EL (cell line): ENCODE measurements at regions not wholly inside any gene's neighbourhood (a gene's known extent, or its start where the extent isn't known, plus 50 kb on each side); places are given as distances from the start of the nearest gene placed in this dataset.
"Not testable (repeated sequence)": the region's sequence is repeated elsewhere in the genome, so short reads cannot be mapped to it uniquely, and the experiment has no call there.

Experiments
- DNase-seq: peaks from one replicate; pipeline ENCODE4 v3.0.0-alpha.2; 2016

DNA sequence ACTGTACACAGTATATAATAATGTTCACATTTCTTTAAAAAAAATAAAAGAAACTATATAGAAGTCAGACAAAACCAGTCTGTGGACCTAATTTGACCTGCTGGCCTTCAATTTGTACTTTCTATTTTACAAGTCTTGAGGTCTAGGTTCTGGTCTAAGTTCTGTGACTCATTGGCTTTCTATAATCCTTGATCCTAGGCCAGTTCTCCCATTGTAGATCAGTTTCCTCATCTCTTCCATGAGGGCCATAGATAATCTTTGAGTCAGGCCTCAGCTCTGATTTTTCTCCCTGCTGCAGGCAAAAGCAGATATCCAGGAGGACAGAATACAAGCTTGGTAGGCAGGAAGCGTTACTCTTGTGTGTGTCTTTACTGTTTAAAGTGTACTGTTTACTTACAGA, 603.7 kb upstream of the CAMK1G start:
- DNase-seq = peak; percentile 6

DNA sequence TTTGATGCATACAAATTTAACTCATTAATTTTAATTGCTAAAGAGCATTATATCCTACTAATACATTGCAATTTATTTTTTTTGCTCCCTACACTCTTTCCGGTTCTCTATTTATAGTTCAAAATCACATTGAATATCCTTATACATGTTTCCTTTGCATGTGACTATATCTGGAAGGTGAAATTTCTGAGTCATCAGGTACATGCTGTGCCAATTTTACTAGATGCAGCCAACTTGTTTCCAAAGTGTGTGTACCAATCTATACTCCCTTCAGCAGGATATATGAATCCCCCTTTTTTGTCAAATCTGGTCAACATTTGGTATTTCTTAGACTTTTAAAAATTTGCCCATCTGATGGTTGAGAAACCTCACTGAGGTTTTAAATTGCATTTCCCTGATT, 602.9 kb upstream of the CAMK1G start:
- no peak for DNase-seq

DNA sequence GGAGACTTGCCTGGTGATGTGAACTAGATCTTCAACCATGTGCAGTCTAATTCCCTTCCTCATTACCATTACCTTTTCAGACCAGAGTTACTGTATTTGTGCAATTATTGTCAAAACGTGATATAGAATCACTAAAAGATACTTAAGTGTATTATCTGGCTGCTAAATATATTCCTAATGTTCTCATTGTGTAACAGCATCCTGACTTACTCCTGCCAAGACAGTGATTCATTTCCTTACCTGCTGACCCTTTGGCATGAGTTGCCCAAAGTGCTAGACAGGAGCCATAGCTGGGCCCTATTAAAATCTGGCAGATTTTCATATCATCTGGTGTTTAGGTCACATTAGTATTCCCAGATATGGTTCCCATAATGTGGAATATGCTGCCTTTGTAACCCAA, 598.3 kb upstream of the CAMK1G start:
- no peak for DNase-seq

DNA sequence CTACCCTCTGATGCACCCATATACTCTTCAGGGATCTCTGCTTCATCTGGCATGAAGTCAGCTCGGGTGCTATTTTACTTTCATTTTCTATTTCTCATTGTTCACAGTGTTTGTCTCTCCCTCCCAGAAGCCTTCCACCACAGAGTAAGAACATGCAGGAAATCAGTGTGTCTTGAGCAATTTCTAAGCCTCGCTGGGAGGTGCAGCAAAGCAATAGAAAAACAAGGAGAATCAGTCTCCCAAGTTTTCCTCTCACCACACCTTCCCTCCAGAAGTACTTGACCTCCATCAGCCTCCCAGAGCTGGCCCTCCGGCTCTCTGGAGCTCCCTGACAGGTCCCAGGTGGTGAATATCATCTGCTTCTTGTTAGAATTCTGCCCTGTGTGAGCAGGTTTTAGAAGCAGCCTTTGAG, 594.7 kb upstream of the CAMK1G start:
- DNase-seq = peak; percentile 75

GRCh38 chr1:208990456-208990855, 593.1 kb upstream of the CAMK1G start:
- DNase-seq = no peak

DNA sequence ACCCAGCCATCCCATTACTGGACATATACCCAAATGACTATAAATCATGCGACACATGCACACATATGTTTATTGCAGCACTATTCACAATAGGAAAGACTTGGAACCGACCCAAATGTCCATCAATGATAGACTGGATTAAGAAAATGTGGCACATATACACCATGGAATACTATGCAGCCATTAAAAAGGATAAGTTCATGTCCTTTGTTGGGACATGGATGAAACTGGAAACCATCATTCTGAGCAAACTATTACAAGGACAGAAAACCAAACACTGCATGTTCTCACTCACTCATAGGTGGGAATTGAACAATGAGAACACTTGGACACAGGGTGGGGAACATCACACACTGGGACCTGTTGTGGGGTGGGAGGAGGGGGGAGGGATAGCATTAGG, 586.5 kb upstream of the CAMK1G start:
- not testable (repeated sequence) for DNase-seq

- DNase-seq = peak; percentile 31
Observed at GRCh38 chr1:208997726-208998312, 585.7 kb upstream of the CAMK1G start.

DNA sequence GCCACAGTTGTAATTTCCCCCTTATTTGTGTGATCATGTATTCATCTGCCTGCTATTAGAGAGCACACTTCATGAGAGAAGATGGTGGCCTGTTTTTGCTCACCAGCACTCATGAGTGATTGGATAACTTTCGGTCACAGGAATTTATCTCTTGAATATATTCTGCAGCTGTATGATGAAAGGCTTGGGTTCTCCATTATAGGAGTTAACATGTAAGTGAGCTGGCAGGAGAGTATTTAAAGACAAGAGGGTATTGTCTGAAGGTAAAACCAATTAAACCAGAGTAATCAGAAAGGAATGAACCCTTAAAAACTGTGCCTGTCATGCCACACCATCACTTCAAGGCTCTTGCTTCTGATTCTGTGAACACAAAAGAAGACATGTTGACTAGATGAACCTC, 574.9 kb upstream of the CAMK1G start:
- DNase-seq = no peak

DNA sequence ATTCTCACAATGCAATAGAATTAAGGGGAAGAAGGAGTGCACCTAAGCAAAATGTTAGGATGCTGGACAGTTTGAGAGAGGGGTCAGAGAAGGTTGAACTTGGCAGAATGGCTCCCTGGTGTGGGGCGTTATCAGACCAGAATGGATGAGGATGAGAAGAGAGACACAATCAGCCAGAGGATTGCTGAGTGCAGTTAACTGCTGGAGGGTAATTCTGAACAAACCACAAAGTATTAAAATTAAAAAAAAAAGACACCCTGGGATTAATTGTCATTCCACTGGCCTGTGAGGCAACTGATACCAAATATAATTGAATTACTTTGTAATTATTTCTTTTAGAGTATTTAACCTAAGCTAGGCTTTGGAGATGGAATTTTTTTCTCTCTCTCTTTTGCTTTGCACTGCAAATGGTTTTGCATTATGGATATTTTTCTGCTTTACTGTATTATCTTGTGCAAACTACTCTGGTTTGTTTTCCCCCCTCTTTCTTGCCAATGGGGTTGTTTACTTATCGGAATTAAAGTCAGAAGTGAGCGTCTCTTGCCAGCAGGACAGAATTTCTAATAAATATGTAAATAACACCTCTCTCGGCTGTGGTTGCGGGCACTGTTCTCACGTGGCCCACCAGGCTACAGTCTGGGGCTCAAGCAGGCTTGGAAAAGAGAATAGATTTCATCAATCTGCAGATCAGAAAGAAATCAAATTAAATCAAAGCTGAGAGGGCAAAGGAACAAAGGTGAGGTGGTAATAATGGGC, 572.9 kb upstream of the CAMK1G start:
- no peak for DNase-seq

DNA sequence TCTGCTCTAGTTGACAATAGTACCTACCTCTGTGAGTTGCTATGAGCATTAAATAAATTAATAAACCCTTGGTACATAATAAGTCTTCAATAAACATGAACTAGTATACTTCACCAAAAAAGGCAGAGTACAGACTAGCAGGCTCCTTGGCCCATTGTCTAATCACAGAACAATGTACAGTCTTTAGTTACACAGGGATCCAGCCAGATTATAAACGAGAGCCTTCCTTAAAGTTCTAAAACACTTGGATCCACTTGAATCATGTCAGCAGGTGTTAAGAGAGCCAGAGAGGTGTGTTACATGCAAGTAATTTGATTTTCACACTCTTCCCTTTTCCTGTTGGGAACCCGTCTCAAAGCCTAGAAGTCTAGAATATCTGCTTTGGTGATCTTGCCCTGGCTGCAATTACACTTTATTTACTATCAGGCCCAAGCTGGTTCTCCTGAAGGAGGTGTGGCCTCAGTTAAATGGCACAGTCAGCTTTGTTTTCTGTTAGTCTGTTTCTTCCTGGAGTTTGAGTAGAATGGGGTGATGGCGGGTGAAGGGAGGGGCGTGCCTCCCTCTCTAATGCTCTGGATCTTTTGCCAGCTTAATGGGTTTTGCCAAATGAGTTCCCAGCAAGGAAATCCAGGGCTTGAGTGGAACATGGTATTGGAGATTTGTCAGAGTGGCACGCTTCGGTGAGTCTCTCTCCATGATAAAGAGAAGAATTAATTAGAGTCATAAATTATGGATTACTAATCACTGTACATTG, 570.9 kb upstream of the CAMK1G start:
- DNase-seq = no peak

GRCh38 chr1:209015092-209015491, 568.4 kb upstream of the CAMK1G start:
- no peak for DNase-seq

GRCh38 chr1:209021622-209022021, 561.9 kb upstream of the CAMK1G start:
- DNase-seq = no peak

DNA sequence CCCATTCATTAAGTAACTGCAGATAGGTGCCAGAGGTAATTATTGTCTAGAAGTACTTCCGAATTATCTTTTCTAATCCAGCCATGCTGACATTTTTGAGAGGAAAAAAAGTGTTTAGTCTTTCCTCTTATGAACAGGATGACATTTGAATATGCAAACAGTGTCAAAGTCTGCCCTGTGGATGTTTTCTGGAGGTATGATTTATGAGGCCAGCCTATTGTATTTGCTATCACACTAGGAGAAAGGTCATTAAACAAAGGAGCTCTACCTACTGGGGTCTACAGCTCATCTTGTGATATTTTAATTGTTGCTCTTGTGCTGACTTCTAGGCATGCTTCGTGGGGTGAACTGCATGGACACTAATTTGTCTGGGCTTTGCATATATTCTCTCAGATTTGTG, 559.7 kb upstream of the CAMK1G start:
- no peak for DNase-seq

- DNase-seq = peak; percentile 17
Observed at GRCh38 chr1:209029737-209030136, 553.8 kb upstream of the CAMK1G start.

- DNase-seq = no peak
Observed at GRCh38 chr1:209030454-209031167, 552.9 kb upstream of the CAMK1G start.

DNA sequence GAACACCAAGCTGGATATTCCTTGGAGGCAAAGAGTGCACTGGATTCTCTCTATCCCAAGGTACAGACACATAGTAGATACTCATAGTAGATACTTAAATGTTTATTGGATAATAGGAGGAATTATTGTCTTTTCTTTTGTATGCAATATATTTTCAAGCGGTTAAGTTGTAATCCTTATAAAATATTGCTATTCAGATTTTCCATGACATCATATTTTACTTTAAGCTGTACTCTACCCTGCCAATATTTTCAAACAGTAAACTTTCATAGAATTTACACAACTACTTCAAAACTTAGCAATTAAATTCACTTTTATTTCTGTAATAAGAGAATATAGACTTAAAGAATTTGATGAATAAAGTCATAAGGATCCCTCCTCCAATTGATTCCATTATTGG, 546.5 kb upstream of the CAMK1G start:
- no peak for DNase-seq

GRCh38 chr1:209038316-209038715, 545.2 kb upstream of the CAMK1G start:
- peak; percentile 38 for DNase-seq

GRCh38 chr1:209038735-209039134, 544.8 kb upstream of the CAMK1G start:
- DNase-seq = peak; percentile 9

GRCh38 chr1:209040351-209040750, 543.2 kb upstream of the CAMK1G start:
- DNase-seq = peak; percentile 28

DNA sequence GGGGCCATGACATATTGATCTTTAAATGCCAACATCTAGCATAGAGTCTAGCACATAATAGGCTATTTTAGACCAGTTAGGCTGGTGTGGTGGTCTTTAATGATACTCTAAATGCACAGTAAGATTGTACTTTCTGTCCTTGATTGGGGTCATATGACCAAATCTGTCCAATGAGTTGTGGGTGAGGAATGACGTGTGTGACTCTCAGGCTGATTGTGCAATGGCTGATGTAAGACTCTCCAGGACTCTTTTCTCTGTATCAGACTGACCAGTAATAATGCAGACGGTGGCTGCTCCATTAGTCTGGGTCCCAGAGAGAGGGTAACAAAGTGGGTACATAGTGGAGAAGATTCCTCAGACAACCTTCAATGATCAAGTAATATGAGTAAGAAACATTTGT, 541.6 kb upstream of the CAMK1G start:
- peak; percentile 20 for DNase-seq

- DNase-seq = no peak
Observed at GRCh38 chr1:209042413-209042812, 541.1 kb upstream of the CAMK1G start.

GRCh38 chr1:209045331-209046057, 538.0 kb upstream of the CAMK1G start:
- peak; percentile 76 for DNase-seq

GRCh38 chr1:209046058-209046417, 537.5 kb upstream of the CAMK1G start:
- no peak for DNase-seq
